Stimulated activated CD8-positive, alpha-beta memory T cell treated with anti-CD3 and anti-CD28 coated beads, Interleukin-12 subunit alpha, Interleukin-12 subunit beta, amount 100 ng/mL, for 4 hours (primary cell): ENCODE measurements at regions not wholly inside any gene's neighbourhood (a gene's known extent, or its start where the extent isn't known, plus 50 kb on each side); places are given as distances from the start of the nearest gene placed in this dataset.

ENCODE experiments used
- DNase-seq: peaks from one replicate; pipeline ENCODE4 v3.0.0-alpha.2; 2020; ENCODE audit warnings: low read depth

GRCh38 chr12:89256060-89256459 lies 96.2 kb downstream of the DUSP6 start:
- DNase-seq = no peak

- DNase-seq = no peak
Measured at GRCh38 chr12:89253488-89253887, 98.8 kb downstream of the DUSP6 start.

- DNase-seq = no peak
Measured at GRCh38 chr12:89252284-89252683, 100.0 kb downstream of the DUSP6 start.

GRCh38 chr12:89251342-89252271 lies 100.7 kb downstream of the DUSP6 start:
- DNase-seq = no peak

- DNase-seq = no peak
Measured at GRCh38 chr12:89250636-89251035, 101.7 kb downstream of the DUSP6 start.

- DNase-seq = no peak
Measured at GRCh38 chr12:89250213-89250612, 102.1 kb downstream of the DUSP6 start.

- DNase-seq = no peak
Measured at GRCh38 chr12:89247967-89248366, 104.3 kb downstream of the DUSP6 start.

- DNase-seq = no peak
Measured at GRCh38 chr12:89247541-89247942, 104.8 kb downstream of the DUSP6 start.

GRCh38 chr12:89245090-89245489 lies 107.2 kb downstream of the DUSP6 start:
- no peak for DNase-seq

- DNase-seq = no peak
Measured at GRCh38 chr12:89244536-89244935, 107.8 kb downstream of the DUSP6 start.

- no peak for DNase-seq
Measured at GRCh38 chr12:89243771-89244170, 108.5 kb downstream of the DUSP6 start.

- no peak for DNase-seq
Measured at GRCh38 chr12:89239534-89239933, 112.8 kb downstream of the DUSP6 start.

GRCh38 chr12:89238593-89238992 lies 113.7 kb downstream of the DUSP6 start:
- no peak for DNase-seq

- no peak for DNase-seq
Measured at GRCh38 chr12:89237763-89238162, 114.5 kb downstream of the DUSP6 start.

GRCh38 chr12:89236748-89237383 lies 115.4 kb downstream of the DUSP6 start:
- DNase-seq = no peak

GRCh38 chr12:89236237-89236636 lies 116.1 kb downstream of the DUSP6 start:
- no peak for DNase-seq

- DNase-seq = no peak
Measured at GRCh38 chr12:89235189-89235993, 116.9 kb downstream of the DUSP6 start.

GRCh38 chr12:89234324-89235114 lies 117.8 kb downstream of the DUSP6 start:
- no peak for DNase-seq

GRCh38 chr12:89231686-89232085 lies 120.6 kb downstream of the DUSP6 start:
- no peak for DNase-seq

GRCh38 chr12:89230376-89231315 lies 121.7 kb downstream of the DUSP6 start:
- no peak for DNase-seq

GRCh38 chr12:89228491-89228890 lies 123.8 kb downstream of the DUSP6 start:
- no peak for DNase-seq
